NCI-H524 (cell line): ENCODE measurements at regions not wholly inside any gene's neighbourhood (a gene's known extent, or its start where the extent isn't known, plus 50 kb on each side); places are given as distances from the start of the nearest gene placed in this dataset.

Experiments used
- DNase-seq, 2 experiments: peaks; one replicate each; lab custom pipeline; 2025; lab: John Stamatoyannopoulos, UW

DNA sequence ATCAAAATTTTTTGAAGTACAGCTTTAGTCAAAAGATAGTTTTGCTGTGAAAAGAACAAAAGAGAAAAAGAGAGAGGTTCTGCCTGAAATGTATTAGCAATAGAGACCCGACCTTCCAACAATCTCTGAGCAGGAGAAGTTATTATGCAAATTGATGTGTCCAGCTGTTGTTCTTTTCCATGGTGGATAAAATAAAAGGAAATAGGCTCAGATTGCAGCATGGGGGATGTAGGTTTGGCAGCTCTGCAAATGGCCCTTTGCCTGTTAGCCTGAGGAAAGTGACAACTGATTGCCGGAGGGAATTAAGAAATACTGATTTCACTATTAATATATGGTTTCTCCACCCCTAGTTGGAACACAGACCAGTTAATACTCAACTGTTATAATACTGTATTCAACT is 1283.2 kb upstream of the NXPH2 start:
- DNase-seq = peak in 1 of 2 experiments; percentile 71

DNA sequence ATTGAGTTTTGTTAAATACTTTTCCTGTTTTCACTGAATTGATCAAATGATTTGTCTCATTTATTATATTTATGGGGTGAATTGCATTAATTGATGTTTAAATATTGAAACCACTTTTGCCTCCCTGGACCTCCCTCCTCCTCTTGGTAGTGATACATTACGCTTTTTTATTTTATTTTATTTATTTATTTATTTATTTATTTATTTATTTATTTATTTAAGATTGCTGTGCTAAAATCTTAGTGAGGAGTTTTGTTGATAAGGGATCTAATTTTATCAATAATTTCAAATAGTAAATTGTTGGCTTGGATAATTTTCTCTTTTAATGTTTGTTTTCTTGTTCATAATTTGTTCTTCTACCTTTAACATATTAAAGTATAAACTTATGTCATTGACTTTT is 1281.0 kb upstream of the NXPH2 start:
- no peak for DNase-seq

DNA sequence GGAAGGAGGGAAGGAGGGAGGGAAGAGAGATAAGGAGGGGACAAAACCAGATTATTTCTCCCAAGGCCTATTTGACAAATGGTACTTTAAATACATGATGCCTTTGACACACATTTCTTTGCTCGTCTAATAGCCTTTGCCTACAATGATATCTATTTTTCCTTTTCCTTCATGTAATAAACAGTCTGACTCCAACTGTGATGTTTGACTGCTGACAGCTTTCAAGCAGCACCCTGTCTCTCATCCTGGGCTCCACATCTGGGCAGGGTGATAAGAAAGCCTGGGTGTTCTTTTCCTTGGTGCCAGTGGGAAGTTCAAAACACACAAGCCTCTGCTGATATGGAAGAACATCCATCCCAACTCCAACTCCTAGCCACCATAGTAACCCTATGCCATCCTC is 1277.7 kb upstream of the NXPH2 start:
- DNase-seq = no peak

DNA sequence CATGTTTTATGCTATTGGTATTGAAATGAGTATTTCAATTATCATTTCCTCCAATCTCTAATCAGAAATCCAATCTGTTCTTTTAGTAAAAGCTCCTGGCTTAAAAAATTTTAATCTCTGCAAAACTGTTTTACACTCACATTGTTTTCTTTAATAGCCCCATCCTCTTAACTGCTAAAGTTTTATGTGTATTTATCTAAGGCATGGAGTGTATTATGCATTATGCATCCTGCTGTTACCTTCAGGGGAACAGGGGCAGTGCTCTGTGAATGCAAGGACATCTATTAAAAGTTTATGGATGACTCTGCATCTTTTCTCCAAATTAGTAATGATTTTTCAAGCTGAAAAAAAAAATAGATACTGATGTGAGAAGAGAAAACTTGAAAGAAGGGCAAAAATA is 1261.6 kb upstream of the NXPH2 start:
- DNase-seq = no peak

DNA sequence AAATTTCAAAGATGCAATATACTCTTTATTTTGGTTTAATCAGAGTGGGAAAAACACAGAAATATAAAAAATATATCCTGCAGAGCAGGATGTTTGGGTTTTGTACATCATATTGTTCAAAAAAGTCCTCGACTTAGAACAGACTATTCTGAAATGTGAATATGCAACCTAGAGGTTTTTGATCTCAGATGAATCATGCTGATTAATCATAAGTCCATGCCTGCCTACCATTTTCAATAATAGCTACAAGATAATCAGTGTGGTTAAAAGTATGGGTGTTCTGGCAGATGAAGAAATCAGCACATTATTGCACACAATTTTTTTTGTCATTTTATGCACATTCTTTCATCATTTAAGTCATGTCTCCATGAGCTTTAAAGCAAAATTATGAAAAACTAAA is 1261.0 kb upstream of the NXPH2 start:
- DNase-seq = no peak

DNA sequence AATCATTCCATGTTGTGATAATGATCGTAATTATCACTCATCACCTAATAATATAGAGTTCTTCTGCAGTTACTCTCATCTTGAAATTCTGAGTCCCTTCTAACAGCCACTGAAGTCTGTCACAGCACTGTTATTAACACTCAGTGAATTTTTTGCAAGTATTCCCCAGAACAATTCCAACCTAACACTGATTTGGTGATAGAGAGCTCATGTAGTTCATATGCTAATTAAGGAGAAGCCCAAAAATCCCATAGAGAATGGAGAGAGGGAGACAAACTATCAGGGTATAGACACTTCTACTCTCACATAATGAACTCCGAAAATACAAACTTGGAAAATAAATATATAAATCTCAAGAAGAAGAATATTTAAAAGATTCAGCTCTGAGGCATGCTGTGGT is 1253.4 kb upstream of the NXPH2 start:
- no peak for DNase-seq

DNA sequence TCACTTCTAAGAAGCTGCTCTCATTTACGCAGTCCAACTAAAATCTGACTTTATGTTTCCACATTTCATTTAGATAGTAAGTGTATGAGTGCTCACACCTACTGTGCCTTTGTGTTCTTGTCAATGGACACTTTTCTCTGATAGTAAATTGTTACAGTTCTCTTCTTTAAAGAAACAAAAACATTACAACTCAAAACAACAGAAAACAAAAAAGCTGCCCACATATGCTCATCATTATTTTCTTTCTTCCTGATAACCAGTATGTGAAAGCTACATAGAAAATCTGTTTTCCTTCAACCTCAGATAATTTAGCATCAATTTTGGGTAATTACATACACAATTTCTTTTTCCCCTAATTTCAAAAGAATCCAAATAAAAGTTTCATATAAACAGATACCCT is 1247.8 kb upstream of the NXPH2 start:
- no peak for DNase-seq

DNA sequence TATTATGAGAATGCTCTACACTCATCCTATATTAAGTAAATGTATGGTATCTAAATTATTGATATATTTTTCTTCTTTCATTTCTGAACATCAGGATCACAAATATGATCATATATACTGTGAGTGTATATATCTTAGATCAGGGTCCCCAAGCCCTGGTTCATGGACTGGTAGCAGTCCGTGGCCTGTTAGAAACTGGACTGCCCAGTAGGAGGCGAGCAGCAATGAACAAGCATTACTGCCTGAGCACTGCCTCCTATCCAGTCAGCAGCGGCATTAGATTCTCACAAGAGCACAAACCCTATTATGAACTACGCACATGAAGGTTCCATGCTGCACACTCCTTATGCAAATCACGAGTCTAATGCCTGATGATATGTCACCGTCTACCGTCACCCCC is 1247.1 kb upstream of the NXPH2 start:
- no peak for DNase-seq

DNA sequence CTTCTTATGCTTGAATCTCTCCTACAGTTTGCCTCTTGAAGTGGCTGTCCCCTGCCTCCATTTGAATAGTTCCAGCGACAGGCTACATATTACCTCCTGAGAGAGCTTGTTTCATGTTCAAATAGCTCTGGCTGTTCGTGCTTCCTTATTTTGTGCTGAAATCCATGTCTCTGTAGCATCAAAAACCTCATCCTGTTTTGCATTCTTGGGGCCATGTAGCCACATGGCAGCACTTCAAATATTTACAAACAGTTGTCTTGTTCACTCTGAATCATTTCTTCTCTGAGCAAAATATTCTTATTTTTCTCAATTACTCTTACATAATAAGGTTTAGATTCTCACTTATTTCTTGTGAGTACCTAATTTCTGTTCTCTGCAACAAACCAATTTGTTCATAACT is 1243.1 kb upstream of the NXPH2 start:
- DNase-seq = no peak

DNA sequence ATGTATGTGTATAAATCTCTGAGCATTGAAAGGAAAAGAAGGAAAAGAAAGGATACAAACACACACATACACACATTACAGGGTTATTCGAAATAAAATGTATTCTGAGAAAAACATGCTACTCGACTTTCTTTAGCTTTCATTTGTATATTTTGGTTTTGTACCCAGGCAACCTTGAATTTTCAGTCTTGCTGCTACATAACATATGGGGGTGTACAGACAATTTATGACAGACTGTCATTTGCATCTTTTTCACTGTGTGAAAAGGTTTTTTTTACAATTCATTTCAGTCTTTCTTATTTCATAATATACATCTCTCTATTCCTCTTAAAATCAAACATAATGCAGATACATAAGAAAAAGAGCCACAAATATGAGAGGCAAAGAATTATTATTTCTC is 1238.4 kb upstream of the NXPH2 start:
- DNase-seq = no peak

DNA sequence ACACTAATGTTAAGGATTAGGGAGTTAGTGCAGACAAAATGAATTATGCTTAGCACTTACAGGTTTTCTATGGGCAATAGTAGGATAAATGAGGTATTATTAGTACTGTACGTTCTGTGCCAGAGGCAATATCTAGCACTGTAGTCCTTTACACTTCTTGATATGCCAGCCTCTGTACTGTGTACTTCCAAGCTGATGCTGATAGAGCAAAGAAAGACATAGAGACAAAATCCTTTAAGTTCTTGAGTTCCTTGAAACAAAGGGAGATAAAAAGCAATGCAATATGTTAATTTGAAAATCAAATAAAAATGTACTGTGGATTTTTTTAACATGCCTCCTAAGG is 1234.0 kb upstream of the NXPH2 start:
- no peak for DNase-seq

DNA sequence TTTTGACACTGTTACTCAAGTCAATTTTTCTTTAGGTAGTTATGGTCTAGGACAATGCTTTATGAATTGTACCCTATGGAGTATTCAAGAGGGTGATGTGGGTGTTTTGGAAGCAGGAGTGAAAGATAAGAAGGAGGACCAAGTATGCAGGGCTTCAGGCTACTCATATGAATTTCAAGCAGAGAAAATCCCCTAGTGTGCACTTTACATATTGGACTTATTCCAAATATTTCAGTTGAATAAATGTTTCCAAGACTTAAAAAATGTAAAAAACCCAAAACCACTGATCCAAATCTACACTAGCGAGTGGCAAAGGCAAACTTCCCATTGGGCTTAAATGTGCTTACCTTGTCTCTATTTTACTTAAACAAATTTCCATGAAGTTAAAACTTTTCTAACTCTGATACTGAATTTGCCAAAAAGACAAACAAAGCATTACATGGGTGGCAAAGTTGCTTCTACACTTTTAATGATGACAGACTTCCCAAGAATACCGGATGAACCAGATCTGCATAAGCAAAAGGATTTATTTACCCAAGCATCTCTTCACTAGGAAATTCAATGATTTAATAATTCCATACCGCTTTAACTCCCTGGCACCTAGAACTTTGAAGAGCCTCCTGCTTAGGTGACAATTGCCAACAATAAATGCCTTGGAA is 1233.5 kb upstream of the NXPH2 start:
- no peak for DNase-seq

DNA sequence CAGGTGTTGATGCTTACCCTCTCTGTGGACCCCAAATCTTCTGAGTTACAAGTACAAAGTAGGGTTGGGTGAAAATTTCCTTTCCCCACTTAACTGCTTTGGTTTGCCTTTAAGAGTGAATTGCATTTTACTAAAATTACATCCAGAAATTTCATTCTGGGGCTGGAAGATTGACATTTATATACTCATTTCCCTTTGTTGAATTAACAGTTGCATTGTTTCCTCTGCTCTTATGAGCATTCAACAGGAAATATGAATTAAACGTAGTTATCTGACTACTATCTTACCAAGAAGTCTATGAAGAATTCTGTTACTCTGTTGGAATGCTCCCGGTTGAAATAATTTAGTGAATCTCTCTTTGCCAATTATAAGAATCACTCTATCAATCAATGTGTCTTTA is 1231.1 kb upstream of the NXPH2 start:
- no peak for DNase-seq

DNA sequence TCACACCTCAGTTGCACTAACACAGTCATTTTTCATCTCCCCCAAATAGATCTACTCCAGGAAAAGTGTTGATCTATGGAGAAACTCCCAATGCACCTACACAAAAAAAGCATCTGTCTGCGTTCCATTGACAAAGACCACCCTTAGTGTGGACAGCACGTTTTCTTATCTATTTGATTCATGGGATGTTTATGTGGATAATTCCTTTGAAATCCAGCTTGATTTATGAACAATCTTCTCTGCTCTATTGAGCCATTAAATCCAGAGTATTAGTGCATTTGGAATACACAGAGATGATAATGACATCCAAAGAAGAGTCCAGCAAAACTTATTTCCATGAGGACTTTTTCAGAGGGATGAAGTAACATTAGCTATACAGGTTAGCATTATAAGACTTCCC is 1221.9 kb upstream of the NXPH2 start:
- no peak for DNase-seq

DNA sequence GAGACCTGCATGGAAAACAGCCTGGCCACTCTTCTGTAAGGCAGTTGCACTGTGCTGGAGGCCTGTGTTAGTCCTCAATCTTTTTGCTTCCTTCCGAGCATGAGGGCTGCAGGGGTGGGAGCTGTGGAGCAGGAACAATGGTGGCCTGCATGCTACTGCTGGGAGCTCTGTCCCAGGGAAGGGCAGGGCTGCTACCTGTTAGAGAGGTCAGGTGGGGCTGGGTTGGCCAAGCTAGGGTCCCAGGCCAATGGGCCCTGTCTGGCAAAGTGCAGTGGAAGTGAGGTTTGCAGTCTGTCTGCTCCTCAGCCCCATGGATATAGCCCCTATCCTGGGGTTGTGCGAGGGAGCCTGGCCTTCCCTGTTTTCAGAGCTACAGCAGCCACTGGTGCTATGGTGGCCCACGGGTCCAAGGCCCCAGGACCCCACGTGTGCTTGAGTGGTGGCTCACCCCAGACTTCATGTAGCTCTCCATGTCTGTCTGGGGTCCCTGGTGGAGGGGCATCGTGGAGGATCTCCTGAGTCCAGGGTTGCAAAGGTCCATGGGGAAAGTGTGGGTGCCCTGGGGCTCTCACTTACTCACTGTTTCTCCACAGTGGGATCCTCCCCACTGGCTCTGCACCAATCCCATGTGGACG is 1212.6 kb upstream of the NXPH2 start:
- no peak for DNase-seq

DNA sequence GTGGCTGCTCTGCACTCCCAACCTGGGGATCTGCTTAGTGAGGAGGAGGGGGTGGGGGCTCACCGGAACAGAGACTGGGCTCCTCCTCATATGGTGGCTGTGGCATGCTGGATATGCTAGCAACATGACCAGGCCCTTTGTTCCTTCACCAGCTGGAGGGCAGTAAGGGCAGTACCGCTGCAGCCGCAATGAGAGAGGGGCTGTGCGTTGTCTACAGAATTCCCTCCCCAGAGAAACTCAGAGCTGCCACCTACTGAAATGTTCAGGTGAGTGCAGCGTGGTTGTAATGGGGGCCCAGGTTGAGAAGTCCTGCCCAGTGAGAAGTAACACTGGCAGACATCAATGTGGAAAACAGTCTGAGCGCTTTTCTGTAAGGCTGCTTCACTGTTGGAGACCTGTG is 1211.9 kb upstream of the NXPH2 start:
- DNase-seq = no peak

DNA sequence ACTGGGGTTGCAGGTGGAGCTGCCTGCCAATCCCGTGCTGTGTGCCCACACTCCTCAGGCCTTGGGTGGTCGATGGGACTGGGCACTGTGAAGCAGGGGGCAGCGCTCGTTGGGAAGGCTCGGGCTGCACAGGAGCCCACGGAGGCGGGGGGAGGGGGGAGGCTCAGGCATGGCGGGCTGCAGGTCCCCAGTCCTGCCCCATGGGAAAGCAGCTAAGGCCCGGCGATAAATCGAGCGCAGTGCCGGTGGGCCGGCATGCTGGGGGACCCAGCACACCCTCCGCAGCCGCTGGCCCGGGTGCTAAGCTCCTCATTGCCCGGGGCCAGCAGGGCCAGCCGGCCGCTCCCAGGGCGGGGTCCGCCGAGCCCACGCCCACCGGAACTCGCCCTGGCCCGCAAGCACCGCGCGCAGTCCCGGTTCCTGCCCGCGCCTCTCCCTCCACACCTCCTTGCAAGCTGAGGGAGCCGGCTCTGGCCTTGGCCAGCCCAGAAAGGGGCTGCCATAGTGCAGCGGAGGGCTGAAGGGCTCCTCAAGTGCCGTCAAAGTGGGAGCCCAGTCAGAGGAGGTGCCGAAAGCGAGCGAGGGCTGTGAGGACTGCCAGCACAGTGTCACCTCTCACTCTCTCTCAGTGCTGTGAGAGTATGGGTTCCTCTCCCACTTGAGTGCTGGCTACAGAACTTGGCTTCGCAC is 1210.6 kb upstream of the NXPH2 start:
- no peak for DNase-seq

DNA sequence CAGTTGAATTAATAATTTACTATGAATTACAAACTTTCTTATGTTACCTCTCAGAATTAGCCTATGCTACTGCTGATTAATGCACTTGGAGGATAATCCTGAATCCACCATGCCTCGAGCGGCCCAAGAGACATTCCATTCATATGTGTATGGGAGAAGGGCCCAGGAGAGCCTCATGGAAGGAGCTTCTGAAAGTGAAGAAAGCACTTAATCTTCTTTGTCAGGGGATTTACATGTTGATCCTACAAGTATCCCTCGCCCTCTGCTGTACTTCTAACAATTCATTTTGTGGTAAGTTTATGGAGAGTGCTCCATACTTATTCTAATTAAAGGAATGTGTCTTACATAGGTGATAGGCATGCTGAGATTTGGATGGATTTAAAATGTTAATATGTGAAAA is 1189.1 kb upstream of the NXPH2 start:
- no peak for DNase-seq

DNA sequence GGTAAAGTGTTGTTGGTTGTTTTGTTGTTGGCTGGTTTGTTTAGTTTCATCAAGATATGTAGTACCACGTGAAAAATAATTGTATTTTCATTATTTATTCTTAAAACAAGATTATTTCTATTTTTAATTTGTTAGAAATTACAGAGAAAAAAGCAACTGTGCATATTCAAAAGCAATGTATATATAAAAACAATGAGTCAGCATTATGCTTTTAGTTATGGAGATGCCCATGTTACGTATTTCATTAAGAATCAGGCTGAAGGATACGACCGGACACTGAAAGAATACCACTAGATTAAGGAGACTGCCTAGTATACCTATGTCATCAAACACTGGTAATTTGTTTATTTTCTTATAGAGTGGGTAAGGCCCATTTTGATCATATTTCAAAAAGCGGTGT is 1188.4 kb upstream of the NXPH2 start:
- no peak for DNase-seq

DNA sequence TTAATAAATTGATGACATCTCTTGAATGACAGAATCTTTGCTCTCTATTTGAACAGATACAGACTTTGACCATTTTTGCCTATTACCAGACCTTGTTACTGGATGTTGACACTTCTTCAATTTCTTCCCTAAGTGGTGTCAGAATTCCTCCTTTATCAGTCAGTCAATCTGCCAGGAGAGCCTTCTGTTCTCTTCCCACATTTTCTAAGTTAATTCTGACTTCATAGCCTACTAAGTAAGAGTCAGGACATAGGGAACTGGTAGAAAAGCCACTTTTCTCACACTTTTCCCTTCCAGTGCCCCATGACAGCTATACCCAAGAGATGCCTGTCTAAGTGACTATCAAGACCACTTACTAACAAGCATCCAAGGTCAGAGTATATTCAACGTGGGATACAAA is 1187.5 kb upstream of the NXPH2 start:
- no peak for DNase-seq

DNA sequence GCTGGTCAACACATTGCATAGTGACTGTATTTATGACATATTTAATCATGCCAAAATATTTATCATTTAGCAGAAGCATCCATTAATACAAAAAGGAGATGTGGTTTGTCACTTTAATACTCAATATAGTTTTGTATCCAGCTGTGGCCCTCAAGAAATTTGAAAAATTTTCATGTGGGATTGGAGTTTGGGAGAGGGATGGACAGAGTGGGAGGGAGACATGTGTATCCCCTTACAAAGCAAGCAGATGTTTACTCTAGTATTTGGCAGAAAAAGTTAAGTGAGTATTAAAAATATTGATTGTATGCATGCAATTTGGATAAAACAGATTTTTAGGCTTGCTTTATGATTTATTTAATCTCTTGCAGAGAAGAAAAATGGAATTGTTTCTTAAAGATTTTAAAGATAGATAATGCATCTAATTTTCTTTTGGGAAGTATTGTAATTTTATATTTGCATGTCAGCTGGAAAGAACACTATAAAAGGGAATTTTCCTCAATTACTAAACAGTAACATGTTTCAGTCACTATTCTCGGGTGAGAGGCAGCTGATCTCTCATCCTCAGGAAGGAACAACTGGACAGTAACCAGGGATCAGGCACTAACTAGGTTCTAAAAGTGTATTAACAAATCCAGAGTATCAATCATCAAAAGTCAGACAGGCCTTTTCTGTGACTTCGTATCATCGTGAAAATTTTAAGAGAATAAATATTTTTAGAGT is 1184.7 kb upstream of the NXPH2 start:
- no peak for DNase-seq

DNA sequence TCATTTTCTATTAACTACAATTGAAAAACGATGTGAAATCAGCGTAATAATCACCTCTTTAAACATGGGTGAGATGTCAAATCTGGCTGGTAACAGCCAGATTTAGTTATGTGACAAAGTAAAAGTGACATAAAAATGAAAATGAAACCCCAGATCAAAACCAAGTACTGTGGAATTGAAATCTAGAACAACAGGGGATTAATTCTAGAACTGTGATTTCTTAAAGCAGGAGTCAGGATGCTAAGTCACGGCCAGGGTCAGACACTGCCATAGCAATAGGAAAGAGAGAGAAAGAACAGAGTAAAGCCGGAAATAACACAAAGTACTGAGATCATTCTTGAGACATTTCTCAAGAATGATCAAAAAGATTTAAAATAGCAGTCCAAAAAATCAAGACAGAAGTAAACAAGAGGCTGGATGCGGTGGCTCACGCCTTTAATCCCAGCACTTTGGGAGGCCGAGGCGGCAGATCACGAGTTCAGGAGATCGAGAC is 1183.7 kb upstream of the NXPH2 start:
- DNase-seq = no peak
